ENCODE measurements at regions not wholly inside any gene's neighbourhood (a gene's known extent, or its start where the extent isn't known, plus 50 kb on each side); places are given as distances from the start of the nearest gene placed in this dataset.

- no peak for DNase-seq
These were observed 337.0 kb downstream of the CYRIA start for GRCh38 chr2:16328521-16329190.

DNA sequence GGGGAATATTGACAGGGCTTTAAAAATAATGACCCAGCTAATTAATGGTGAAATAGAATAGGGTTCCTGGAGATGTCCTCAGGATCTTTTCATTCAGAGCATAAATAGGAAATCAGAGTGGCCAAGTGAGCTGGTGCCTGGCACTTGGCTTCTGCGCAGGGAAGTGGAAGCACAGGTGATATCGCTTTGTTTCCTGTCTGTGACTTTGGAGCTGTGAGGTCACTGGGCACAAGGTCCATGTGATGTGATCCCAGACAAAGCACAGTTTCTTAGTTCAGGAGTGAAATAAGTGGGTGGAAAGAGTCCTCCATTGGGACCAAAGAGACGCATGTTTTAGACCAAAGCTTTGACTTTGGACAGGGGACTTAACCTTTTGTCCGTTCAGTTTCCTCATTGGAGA lies 338.3 kb downstream of the CYRIA start:
- no peak for DNase-seq

GRCh38 chr2:16326711-16327300 lies 338.8 kb downstream of the CYRIA start:
- no peak for DNase-seq

DNA sequence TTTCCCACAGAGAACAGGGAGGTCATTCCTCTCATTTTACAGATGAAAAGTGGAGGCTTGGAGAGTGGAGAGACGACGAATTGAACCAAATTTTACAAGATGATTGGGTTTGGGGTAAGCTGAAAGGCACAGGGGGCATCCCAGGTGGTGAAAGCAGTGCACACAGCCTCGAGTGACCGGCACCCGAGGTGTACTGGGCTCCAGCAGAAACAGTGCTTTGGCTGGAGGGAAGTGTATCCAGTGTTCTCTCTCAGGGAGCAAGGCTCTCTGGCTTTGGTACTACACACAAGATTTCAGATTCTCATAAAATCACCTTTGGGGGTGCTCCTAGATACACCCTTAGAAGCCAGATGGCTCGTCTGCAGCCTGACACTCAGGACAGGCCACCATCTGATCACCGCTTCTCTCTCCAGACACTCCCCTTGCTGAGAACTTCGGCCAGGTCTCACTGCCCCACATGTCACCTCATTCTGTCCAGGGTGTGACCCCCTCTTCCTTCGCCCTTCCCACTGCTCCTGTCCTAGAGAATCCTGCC lies 339.6 kb downstream of the CYRIA start:
- no peak for DNase-seq

DNA sequence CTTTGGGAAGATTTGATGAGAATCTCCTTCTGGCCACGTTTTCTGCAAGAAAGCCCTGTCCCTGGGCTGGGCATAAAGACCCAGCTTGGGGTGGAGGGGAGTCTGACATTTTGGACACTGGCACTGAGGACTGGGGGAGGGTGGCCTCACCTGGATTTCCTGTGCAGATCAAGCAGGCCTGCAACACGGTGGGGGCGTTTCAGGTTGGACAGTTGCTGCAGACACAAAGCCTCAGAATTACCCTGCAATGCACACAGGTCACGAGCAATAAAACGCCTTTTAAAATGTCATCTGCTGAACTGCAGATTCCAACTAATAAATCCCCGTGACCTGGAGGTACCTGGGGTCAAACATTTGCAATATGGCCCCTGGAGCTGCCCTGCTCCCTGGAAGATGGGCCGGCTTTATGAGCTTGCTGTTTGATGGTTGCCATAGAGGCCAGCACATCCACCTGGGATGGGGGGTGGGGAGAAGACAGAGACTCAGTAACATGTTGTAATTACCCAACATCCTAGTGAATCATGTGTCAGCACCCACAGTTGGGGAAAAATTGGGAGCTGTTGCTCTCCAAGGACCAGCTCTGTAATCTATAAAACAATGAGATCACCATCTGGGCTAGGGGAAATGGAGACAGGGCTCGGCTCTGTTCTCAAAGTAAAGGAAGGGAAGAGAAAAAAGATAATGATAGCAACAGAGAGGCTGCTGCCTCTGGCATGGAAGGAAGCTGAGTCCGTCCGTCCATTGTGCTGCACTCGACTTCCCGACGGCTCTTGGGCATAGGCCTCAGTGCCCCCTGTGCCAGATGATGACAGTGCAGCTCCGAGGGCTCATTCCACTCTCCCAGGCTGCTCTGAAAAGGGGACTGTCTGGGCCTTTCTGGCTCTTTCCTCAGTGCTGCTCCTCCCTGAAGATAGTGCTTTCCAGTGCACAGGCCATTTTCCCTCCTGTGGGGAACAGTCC lies 340.3 kb downstream of the CYRIA start:
- no peak for DNase-seq

DNA sequence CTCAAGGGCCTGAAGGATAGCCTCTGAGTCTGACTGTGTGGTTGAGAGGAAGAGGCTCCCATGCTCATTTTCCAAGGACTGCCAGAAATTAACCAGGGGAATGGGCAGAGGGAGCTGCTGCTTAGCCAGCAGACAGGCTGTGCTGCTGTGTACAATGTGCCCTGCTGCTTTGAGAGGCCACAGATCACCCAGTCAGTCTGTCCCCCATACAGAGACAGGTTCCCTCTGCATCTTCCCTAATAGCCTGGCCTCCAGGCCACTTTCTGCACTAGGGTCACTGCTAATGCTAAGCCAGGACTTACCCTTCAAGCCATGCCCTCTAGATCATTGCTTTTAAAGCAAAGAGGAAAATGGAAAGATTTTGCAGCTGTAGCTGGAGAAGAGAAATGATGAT lies 341.1 kb downstream of the CYRIA start:
- DNase-seq = no peak

DNA sequence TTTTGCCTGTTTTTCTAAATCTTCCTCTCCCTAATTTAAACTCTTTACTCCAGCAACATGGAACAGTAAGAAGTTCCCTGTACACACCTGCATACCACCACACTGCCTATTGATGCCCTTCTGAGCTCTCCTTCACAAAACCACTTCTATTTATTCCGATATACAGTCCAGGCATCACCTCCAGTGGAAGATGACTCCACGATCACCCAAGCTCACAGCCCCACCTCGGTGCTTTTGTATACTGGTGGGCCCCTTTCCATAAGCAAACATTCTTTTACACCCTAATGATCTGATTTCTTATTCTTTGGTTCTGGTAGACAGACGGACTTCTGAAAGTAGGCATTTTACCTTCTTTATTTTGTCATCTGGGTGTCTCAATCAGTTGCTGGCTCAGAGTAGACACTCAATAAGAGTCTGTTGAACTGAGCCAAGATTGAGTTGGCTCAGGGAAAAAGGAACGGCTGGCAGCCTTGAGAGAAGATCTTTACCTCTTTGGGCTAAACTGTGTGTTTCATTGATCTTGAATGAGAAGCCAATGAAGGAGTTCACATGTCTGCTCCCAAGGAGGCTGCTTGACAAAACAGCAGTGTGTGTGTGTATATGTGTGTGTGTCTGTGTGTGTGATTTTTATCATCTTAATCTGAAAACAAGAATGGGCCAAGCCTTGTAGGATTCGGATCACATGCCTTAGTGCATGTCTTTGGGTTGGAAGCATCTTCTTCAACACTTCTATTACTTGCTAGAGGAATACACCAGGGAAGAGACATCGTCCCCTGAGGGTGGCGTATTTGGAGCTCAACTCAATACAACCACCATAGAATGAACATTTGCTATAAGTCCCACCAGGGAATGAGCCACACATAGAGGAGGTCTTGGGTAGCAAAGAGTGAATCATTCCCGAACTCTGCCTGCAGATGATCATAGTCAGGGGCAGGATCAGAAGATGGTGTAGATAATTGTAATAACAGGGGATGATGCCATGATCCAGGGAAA lies 341.8 kb downstream of the CYRIA start:
- no peak for DNase-seq

DNA sequence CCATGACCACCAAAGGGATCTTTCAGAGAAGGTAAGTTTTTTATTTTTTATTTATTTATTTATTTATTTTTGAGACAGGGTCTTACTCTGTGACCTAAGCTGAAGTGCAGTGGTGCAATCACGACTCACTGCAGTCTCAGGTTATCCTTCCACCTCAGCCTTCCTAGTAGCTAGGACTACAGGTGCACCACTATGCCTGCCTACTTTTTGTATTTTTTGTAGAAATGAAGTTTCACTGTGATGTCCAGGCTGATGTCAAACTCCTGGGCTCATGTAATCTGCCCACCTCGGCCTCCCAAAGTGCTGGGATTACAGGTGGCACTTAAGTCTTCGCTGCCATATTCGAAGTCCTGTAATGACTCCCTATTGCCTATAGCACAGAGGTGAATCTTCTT lies 342.5 kb downstream of the CYRIA start:
- no peak for DNase-seq

- no peak for DNase-seq
These were observed 343.1 kb downstream of the CYRIA start for GRCh38 chr2:16322308-16323125.

- DNase-seq = peak; percentile 24
These were observed 343.8 kb downstream of the CYRIA start for GRCh38 chr2:16321872-16322271.

DNA sequence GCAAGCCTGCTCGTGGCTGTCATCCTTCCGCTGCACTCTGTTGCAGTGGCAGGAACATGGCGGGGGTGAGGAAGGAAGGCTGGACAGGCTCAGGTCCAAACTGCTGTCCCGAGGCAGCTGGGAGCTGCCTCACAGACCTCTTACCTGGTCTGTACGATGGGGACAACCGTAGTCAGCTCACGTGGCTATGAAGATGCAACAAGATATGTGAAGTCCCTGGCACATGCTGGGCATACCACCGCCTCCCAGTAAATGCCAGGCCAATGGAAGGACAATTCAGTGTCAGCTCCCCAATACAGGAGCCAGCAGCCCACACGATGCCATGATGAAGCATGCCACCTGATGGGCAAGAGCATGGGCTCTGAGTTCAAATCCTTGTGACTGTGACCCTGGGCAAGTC lies 344.4 kb downstream of the CYRIA start:
- DNase-seq = no peak

DNA sequence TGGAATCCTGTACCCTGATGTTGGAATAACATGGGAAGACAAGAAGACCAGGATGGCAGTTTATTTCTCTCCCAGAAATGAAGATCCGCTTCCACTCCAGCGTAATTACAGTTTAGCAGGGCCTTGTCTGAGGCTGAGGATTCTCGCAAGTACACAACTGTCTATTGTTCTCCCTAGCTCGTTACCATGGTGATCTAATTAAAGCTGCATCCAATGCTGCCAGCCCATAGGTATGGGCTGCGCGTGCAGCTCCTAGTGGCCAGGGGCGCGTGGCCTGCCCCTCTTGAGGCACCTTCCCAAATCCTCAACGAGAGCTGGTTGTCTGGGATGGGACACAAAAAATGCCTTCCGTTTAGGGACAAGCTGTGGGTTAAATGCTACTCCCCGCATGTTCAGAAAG lies 344.9 kb downstream of the CYRIA start:
- DNase-seq = no peak

- DNase-seq = peak; percentile 0
These were observed 346.0 kb downstream of the CYRIA start for GRCh38 chr2:16319551-16320121.

GRCh38 chr2:16318474-16319195 lies 347.0 kb downstream of the CYRIA start:
- DNase-seq = no peak

- peak; percentile 0 for DNase-seq
These were observed 347.6 kb downstream of the CYRIA start for GRCh38 chr2:16318051-16318450.

DNA sequence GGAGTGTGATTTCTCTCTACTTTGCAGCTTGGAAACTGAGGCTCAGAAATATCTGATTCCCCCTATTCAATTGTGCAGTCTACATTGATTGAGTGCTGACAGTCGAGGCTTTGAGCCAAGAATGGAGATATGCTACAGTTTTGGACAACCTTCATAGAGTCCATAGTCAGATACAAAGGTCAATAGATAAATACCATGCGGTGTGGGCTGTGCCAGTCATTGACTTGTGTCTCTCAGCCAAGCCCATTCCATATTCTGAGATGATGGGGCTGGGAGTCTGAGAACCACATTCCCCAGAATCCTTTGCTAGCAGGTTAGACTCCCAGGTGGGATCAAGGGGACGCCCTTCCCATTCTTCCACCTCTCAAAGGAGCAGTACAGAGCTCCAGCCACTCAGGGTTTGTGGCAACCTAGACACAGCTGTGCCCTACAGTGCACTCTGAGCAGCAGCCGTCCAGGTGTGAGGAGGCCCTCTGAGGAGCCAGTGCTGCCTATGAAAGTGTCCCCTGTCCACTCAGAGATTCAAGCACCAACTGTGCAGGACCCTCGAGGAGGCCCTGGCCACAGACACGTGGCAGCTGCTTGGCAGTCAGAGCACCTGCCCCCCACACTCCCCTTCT lies 348.3 kb downstream of the CYRIA start:
- no peak for DNase-seq

- no peak for DNase-seq
These were observed 349.0 kb downstream of the CYRIA start for GRCh38 chr2:16316456-16317210.

DNA sequence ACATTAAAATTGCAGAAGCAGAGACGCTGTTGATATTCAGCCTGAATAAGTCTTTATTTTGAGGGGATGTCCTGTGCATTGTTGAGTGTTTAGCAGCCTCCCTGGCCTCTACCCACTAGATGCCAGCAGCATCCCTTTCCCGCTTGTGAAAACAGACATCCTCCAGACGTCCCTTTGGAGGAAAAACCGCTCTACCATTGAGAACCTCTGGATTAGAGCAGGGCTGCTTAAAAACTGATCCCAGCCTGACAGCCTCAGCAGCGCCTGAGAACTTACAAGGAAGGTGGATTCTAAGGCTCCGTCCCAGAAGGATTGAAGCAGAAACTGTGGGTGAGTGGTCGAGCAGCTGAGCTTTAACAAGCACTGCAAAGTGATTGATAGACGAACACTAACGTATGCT lies 349.7 kb downstream of the CYRIA start:
- no peak for DNase-seq

DNA sequence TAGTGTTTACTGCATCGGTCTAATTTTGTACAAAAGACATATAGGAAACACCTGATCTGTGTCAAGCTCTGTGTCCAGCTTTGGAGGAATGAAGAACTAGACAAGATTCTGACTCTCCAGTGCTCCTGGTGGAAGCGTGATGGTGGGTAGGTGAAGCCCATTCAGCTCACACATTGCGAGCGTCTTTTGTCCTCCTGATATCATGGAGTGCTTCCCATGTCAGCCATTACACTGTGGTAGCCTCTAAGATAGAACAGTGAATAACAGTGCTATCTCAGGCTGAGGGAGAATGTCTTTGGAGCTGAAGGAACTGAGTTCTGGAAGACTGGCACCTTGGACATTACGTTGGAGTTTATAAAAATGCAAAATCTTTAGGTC lies 350.2 kb downstream of the CYRIA start:
- DNase-seq = no peak

Measured in RPMI8226 (cell line).